A549 (cell line): ENCODE measurements at regions not wholly inside any gene's neighbourhood (a gene's known extent, or its start where the extent isn't known, plus 50 kb on each side); places are given as distances from the start of the nearest gene placed in this dataset.

Source experiments
- ATAC-seq, 2 experiments: fragments of 200-7000 bp in 1 of 2; fragments of >200 bp in 1 of 2; cut with Nextera tagmentation in 1 of 2; cut with Tn5 transposase in 1 of 2; 3 replicates each; pipeline versions ENCODE4 v1.8.0 to v1.9.1; 2018 to 2020; ENCODE audit warnings: mild to moderate bottlenecking in 1 of 2, moderate library complexity in 1 of 2
- CTCF ChIA-PET: fragments of 300-600 bp; sonication (Branson Sonifier 250); formaldehyde crosslinking; extraction: SDS; loops from one replicate; lab custom pipeline; 2021; ENCODE audit warnings: antibody characterized with exemption, inconsistent platforms; lab: Yijun Ruan, JAX
- POLR2A ChIA-PET: fragments of 350-600 bp; formaldehyde crosslinking; extraction: SDS; loops from one replicate; lab custom pipeline; 2021; ENCODE audit warnings: antibody characterized with exemption, inconsistent platforms; lab: Yijun Ruan, JAX
- DNase-seq, 2 experiments: peaks; one replicate each; pipeline versions ENCODE4 v3.0.0 to v3.0.0-alpha.2; 2011 to 2016; ENCODE audit warnings: low read depth in 1 of 2, low spot score in 1 of 2
- FAIRE-seq: peaks from 2 replicates; lab custom pipeline; 2011; peaks lifted over from hg19 to GRCh38; lab: Jason Lieb, UNC
- H3K27ac ChIP-seq, 2 experiments: fragments of >200 bp; sonication (Bioruptor Twin); formaldehyde crosslinking; 3 replicates each; pipeline ENCODE4 v1.5.1; 2016 to 2017
- H3K4me1 ChIP-seq: fragments of >200 bp; sonication (Bioruptor Twin); formaldehyde crosslinking; 3 replicates; pipeline ENCODE4 v1.6.1; 2016
- H3K4me2 ChIP-seq: fragments of >200 bp; sonication (Bioruptor Twin); formaldehyde crosslinking; 3 replicates; pipeline ENCODE4 v1.6.1; 2016
- H3K4me3 ChIP-seq: fragments of >200 bp; sonication (Bioruptor Twin); formaldehyde crosslinking; 3 replicates; pipeline ENCODE4 v1.5.1; 2016
- H3K9me3 ChIP-seq: fragments of >200 bp; sonication (Bioruptor Twin); formaldehyde crosslinking; 3 replicates; pipeline ENCODE4 v1.6.1; 2016
- BCL3 ChIP-seq: fragments of >200 bp; sonication (Bioruptor Twin); formaldehyde crosslinking; IDR thresholded peaks from 3 replicates; pipeline ENCODE4 v1.6.1; 2016
- CEBPB ChIP-seq, 2 experiments: fragments of >200 bp in 1 of 2; sonication (Bioruptor Twin) in 1 of 2; formaldehyde crosslinking in 1 of 2; IDR thresholded peaks; 2 replicates each; pipeline ENCODE4 v1.6.1; 2012 to 2016
- ELK1 ChIP-seq: fragments of 150-350 bp; IDR thresholded peaks from 2 replicates; pipeline ENCODE4 v1.6.1; 2014; ENCODE audit warnings: low read depth, mild to moderate bottlenecking, low read length
- FOXS1 ChIP-seq: fragments of 250-450 bp; sonication (Bioruptor Pico); IDR thresholded peaks from 2 replicates; pipeline ENCODE4 v1.5.0; 2020; ENCODE audit warnings: mild to moderate bottlenecking, moderate library complexity
- GATA3 ChIP-seq: IDR thresholded peaks from 2 replicates; pipeline ENCODE4 v1.6.1; 2012; ENCODE audit warnings: borderline replicate concordance
- JUN ChIP-seq, 2 experiments: fragments of >200 bp; sonication (Bioruptor Twin); formaldehyde crosslinking; IDR thresholded peaks; 2 replicates in 1 of 2; 3 replicates in 1 of 2; pipeline ENCODE4 v1.6.1; 2016 to 2017
- MAX ChIP-seq: IDR thresholded peaks from 2 replicates; pipeline ENCODE4 v1.6.1; 2012
- MYC ChIP-seq: IDR thresholded peaks from 2 replicates; pipeline ENCODE4 v1.6.1; 2012; ENCODE audit warnings: mild to moderate bottlenecking, inconsistent platforms, low read length, improper control_type of control experiment, borderline replicate concordance
- NFE2L2 ChIP-seq: fragments of 150-350 bp; conservative IDR thresholded peaks from 2 replicates; pipeline ENCODE4 v1.6.1; 2014; ENCODE audit warnings: low read length
- NPAS2 ChIP-seq: fragments of 250-450 bp; sonication (Bioruptor Pico); IDR thresholded peaks from 2 replicates; pipeline ENCODE4 v1.8.0; 2022; ENCODE audit warnings: mild to moderate bottlenecking, moderate library complexity, borderline replicate concordance
- PHF8 ChIP-seq: fragments of 200-600 bp; sonication (generic); IDR thresholded peaks from 2 replicates; pipeline ENCODE4 v1.6.1; 2016; ENCODE audit warnings: low read depth, mild to moderate bottlenecking, antibody characterized with exemption, moderate library complexity, borderline replicate concordance
- POLR2A ChIP-seq: IDR thresholded peaks from 2 replicates; pipeline ENCODE4 v1.6.1; 2012; ENCODE audit warnings: mild to moderate bottlenecking, low read length
- RAD21 ChIP-seq, 2 experiments: fragments of >200 bp in 1 of 2; sonication (Bioruptor Twin) in 1 of 2; formaldehyde crosslinking in 1 of 2; IDR thresholded peaks in 1 of 2; conservative IDR thresholded peaks in 1 of 2; 2 replicates in 1 of 2; 3 replicates in 1 of 2; pipeline ENCODE4 v1.6.1; 2012 to 2018; ENCODE audit warnings: inconsistent platforms in 1 of 2
- RFX5 ChIP-seq: fragments of 450-650 bp; IDR thresholded peaks from 2 replicates; pipeline ENCODE4 v1.7.1; 2014; ENCODE audit warnings: antibody characterized with exemption, mild to moderate bottlenecking, moderate library complexity
- SMC3 ChIP-seq: fragments of >200 bp; sonication (Bioruptor Twin); formaldehyde crosslinking; IDR thresholded peaks from 3 replicates; pipeline ENCODE4 v1.6.1; 2018; ENCODE audit warnings: inconsistent platforms
- WGBS: methylation state at CpG from one replicate; pipeline ENCODE4 v1.1.6; 2017; ENCODE audit errors: missing lambda C conversion rate; 5-methylcytosine and 5-hydroxymethylcytosine counted together
- TF ChIP-seq, protein P1 (sequence below): IDR thresholded peaks from 2 replicates; pipeline ENCODE4 v1.6.1; 2012; ENCODE audit warnings: low read depth, borderline replicate concordance

- H3K4me3 ChIP-seq = no peak overlapping the region
- ATAC-seq (no peak), FAIRE-seq (no peak), DNase-seq (no peak)
- H3K27ac ChIP-seq = no peak overlapping the region
- ChIA-PET POLR2A (no interaction called here), CTCF (no interaction called here)
- H3K4me1 ChIP-seq = no peaks in the 10 kb centered on the region
- TF ChIP-seq GATA3 = no peak
- 64% methylated on average over 3 of the region's 3 CpGs for WGBS
- no peak overlapping the region for H3K4me2 ChIP-seq
- H3K9me3 ChIP-seq = no peaks in the 10 kb centered on the region
Observed at GRCh38 chr16:72649254-72649944, 398.5 kb downstream of the ZFHX3 start.

DNA sequence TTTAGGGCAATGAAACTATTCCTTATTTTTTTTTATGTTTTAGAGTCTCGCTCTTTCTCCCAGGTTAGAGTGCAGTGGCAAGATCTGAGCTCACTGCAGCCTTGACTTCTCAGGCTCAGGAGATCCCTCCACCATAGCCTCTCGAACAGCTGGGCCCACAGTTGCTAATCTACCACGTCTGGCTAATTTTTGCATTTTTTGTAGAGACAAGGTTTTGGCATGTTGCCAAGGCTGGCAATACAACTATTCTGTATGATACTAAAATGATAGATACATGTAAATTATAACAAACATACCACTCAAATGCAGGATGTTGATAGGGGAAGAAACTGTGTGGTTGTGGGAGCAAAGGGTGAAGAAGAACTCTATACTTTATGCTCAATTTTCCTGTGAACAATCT is 401.3 kb downstream of the ZFHX3 start:
- FAIRE-seq = no peak
- 74% methylated on average over 3 of the region's 3 CpGs for WGBS
- POLR2A ChIA-PET = no interaction called here

DNA sequence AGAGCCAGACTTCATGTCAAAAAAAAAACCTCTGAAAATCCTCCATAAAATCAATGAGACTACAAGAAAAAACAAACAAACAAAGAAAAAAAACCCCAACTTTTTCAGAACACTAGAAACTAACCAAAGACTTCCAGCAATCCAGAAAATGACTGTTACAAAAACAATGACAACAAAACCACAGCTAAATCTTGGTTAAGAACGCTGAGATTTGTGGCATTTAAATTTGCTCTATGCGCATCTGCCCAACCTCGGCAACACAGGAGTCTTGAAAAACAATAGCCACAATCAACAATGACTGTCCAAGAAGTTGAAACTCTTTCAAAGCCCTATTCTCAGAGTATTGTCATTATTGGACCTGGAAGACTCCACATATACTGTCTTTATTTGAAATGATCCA is 402.4 kb downstream of the ZFHX3 start:
- Histone ChIP-seq H3K9me3 (no peaks in the 10 kb centered on the region), H3K4me1 (no peaks in the 10 kb centered on the region), H3K4me2 (no peak overlapping the region), H3K27ac (no peak overlapping the region), H3K4me3 (no peak overlapping the region)
- DNase-seq (no peak), FAIRE-seq (no peak), ATAC-seq (no peak)
- TF ChIP-seq SMC3 = no peak
- WGBS = 85% methylated on average over 3 of the region's 3 CpGs
- ChIA-PET POLR2A (no interaction called here), CTCF (interaction anchor here (1.1 kb wide), 1 partner anchor 179 kb away, joined by 3 read pairs; no protein-coding TSS in a partner anchor)

More for the DNA sequence above, 401.3 kb downstream of the ZFHX3 start:
- DNase-seq (no peak), ATAC-seq (no peak)
- no peak for TF ChIP-seq PHF8
- no peak for TF ChIP-seq POLR2A
- no peaks in the 10 kb centered on the region for H3K9me3 ChIP-seq
- H3K4me1 ChIP-seq = no peaks in the 10 kb centered on the region
- H3K4me2 ChIP-seq = no peak overlapping the region
- H3K4me3 ChIP-seq = no peak overlapping the region
- H3K27ac ChIP-seq = no peak overlapping the region
- CTCF ChIA-PET = interaction anchor here (1.1 kb wide), 1 partner anchor 180 kb away, joined by 3 read pairs; no protein-coding TSS in a partner anchor

DNA sequence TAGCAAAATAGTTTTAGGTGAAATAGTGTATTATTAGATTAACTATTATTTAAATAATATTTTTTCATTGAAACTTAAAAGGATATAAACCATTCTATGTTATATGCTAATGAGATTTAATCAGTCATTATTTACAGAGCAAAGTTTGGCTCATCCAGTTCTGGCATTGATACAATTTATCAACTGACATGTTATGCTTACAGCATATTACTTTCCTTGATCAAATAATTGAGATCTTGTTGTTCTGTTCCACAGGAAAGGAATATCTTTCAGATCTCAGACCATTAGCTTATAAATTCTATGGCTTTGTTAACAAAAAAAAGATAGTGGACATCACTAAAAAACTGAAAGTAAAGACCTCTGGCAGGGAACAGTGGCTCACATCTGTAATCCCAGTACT is 403.0 kb downstream of the ZFHX3 start:
- no peaks in the 10 kb centered on the region for H3K4me1 ChIP-seq
- no peak overlapping the region for H3K27ac ChIP-seq
- ATAC-seq = no peak
- H3K4me2 ChIP-seq = no peak overlapping the region
- no peak overlapping the region for H3K4me3 ChIP-seq
- no peak for TF ChIP-seq NFE2L2
- no peak for TF ChIP-seq CEBPB (IDR thresholded peaks at IDR 0.05)
- TF ChIP-seq, protein P1, sequence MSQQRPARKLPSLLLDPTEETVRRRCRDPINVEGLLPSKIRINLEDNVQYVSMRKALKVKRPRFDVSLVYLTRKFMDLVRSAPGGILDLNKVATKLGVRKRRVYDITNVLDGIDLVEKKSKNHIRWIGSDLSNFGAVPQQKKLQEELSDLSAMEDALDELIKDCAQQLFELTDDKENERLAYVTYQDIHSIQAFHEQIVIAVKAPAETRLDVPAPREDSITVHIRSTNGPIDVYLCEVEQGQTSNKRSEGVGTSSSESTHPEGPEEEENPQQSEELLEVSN = no peak
- TF ChIP-seq ELK1 = no peak
- TF ChIP-seq RFX5 = no peak
- no peak for TF ChIP-seq MYC
- no peak for TF ChIP-seq NPAS2
- no peak for TF ChIP-seq RAD21 (conservative IDR thresholded peaks at IDR 0.05 in 1 of 2, IDR thresholded peaks at IDR 0.05 in 1 of 2)
- DNase-seq = no peak
- H3K9me3 ChIP-seq = peaks cover 4% of the 10 kb centered on the region; the same call in 1 of the 3 replicates
- FAIRE-seq = no peak
- POLR2A ChIA-PET = no interaction called here
- CTCF ChIA-PET = no interaction called here

- TF ChIP-seq BCL3 (no peak), MAX (no peak), FOXS1 (CRISPR knock-in tag) (no peak), JUN (IDR thresholded peaks at IDR 0.05) (no peak)
- POLR2A ChIA-PET = no interaction called here
- Histone ChIP-seq H3K4me1 (0 out of 3 replicates have a peak, but pooled peaks cover 3% of the 10 kb centered on the region), H3K4me2 (no peak overlapping the region), H3K9me3 (peaks cover 16% of the 10 kb centered on the region), H3K4me3 (no peak overlapping the region), H3K27ac (no peak overlapping the region)
- no peak for FAIRE-seq
- DNase-seq = peak in 1 of 2 experiments; percentile 17
- CTCF ChIA-PET = no interaction called here
- ATAC-seq = no peak
- 71% methylated on average over 1 of the region's 1 CpG for WGBS
Observed at GRCh38 chr16:72639494-72639893, 408.4 kb downstream of the ZFHX3 start.
